NCI-H446 (cell line): ENCODE measurements at regions not wholly inside any gene's neighbourhood (a gene's known extent, or its start where the extent isn't known, plus 50 kb on each side); places are given as distances from the start of the nearest gene placed in this dataset.
"Not testable (repeated sequence)": the region's sequence is repeated elsewhere in the genome, so short reads cannot be mapped to it uniquely, and the experiment has no call there.

Experiments
- DNase-seq, 2 experiments: peaks; one replicate each; lab custom pipeline; 2025; lab: John Stamatoyannopoulos, UW

GRCh38 chr6:139756381-139756780 is 381.9 kb upstream of the CITED2 start:
- no peak for DNase-seq

DNA sequence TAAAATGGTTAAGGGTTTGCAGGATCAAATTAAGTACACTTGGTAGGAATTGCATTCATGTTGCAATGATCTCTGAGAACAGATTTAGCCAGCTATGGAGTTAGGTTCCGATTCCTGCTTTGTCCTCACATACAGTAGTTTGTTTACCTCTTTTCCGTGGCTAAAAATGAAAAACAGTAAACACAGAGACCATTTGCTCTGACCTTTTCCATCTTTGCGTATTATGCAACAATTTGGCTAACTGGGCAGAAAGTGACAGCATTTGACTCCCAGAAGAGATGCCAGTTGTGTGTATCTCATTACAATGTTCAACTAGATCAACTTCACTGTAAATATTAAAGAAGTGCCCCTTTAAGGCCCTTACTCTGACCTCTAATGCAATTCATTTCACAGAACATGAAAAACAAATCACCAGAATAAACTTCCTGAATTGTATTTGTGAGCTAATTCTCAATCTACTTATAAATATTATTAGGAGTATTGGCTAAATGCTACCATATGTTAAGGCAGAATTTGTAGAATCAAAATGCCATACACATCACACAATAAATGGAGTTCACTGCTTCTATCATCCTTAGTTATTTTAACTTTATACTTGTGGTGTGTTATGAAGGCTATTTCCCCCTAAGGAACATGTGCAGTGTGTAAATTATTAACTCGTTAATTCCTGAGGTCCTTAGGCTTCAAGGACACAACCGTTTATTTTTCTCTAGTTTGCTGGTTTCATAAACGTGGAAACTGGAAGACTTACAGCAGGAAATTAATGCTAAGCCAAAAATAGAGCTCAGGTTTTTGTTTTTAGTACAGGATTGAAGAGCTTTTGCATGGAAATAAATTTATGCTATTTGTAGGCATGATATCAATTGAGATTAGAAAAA is 380.7 kb upstream of the CITED2 start:
- no peak for DNase-seq

DNA sequence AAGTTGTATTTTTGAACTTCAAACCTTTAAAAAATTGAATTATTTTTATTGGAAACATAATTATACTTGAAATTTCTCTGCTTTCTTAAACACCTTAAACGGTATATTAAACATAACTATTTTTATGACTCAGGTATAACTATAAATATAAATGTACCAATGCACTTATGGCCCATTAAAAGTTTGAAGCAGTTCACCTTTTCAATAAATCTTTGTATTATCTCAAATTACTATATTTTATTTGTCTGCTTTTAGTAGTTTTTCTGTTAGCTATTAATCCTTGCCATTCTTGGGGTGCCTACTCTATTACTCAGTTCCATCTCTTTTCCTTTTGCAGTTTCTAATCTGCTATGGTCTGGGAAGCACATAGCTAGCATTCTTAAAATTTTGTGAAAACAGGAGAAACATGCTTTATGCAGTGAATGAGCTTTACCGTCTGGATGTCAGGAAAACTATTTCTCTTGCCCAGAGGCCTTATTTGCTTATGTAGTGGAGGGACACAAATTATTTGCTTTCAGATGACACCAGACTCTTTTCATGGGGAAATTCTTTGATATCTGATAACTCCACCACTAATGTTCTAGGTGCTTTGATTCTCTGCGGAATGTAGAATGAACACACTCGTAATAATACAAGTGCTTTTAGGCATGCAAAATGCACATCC is 378.9 kb upstream of the CITED2 start:
- no peak for DNase-seq

- no peak for DNase-seq
Measured at GRCh38 chr6:139752086-139752485, 377.6 kb upstream of the CITED2 start.

DNA sequence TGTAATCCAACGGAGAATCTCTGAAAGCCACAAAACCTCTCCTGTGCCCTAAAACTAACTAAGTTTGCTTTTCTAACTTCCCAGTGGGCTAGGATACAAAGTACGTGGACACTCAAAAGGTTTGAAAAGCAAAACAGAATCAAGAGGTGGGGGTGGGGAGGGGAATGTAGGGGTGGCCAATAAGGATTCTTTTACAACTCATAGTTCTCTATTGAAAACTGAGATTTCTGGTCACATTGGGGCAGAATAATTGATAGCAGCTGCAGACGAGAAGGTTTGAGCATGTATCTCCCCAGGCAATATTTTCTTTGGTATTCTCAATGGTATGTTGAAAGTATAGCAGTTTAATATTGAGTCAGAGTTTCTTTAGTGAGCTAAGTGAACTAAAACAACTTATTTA is 376.7 kb upstream of the CITED2 start:
- DNase-seq: no peak

- DNase-seq: no peak
Measured at GRCh38 chr6:139748353-139749146, 374.1 kb upstream of the CITED2 start.

DNA sequence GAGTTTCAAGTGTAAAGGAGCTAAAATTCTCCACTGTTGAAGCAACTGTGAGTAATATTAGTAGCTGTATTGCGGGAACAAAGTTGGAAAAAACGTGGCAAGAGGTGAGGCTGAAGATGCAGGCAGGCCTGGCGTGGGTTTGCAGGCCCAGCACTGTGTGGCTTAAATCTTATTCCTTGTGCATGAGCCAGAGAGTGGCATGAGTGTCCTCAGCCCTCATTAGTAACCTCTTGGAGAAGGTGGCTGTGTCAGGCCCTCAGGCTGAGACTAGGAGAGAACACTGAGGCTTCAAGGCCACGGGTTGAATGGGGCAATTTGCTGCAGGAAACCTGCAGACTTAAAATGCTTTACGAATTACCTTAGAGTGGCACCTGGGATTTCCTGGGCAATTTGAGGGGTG is 372.7 kb upstream of the CITED2 start:
- DNase-seq: no peak

DNA sequence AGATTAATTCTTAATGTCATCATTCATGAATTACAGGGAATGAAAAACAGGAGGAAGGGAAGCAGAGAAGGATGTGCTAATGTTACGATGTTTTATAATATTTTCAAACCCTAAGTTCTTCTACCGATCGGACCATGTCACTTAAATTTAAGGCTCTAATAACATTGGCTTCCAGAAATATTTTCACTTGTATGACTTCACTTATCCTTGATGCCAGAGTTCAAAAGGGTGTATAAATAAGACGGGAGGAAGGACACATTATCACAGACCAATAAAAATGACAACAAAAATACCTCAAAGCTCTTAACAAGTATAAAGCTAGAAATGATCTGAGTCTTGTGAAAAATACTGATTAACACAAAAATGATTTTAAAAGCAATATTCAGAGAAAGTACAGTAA is 370.4 kb upstream of the CITED2 start:
- DNase-seq: no peak

GRCh38 chr6:139743664-139744437 is 369.4 kb upstream of the CITED2 start:
- no peak for DNase-seq

DNA sequence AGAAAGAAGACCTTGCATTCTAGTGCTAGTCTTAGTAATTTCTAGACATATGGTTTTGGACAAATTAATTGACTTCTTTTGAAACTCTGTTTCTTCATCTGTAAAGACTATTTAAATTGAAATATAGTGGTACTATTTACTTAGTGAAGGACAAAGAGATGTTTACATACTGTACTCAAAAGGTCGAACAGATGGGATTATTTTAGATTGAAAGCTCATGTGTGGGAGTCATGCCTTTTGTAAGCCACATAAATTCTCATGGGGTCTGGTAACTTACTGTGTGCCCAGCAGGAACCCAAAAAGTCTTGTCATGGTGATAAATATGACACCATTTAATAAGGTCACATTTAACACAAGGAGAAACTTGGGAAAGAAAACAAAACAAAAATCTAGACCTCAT is 368.2 kb upstream of the CITED2 start:
- DNase-seq: no peak

DNA sequence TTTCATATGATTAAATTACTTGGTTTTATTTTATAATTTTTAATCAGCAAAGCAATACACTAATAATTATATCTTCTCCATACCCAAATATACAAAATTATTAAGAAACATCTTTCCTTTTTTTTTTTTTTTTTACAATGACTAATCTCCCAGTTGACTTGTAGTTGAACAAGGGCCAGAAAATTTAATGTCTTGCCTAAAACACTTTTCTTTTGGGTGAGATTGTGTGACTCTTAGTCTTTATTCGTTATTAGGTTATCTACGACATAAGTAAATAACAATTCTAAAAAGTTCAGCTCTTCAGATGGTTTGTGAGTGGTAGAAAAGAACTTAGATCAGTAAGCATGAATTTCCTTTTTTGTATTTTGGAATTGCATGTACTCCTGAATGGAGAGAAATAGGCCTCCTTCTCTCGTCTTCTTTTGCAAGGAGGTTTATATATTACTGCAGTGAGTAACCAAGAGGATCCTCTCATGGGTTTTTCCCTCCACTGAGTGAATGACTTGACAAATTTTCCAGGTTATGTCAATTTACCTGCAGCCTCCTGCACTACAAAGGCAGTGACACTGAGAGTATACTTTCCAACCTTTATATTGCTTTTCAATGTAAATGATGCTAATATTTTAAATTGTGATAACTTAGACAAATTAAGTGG is 364.5 kb upstream of the CITED2 start:
- DNase-seq: no peak

DNA sequence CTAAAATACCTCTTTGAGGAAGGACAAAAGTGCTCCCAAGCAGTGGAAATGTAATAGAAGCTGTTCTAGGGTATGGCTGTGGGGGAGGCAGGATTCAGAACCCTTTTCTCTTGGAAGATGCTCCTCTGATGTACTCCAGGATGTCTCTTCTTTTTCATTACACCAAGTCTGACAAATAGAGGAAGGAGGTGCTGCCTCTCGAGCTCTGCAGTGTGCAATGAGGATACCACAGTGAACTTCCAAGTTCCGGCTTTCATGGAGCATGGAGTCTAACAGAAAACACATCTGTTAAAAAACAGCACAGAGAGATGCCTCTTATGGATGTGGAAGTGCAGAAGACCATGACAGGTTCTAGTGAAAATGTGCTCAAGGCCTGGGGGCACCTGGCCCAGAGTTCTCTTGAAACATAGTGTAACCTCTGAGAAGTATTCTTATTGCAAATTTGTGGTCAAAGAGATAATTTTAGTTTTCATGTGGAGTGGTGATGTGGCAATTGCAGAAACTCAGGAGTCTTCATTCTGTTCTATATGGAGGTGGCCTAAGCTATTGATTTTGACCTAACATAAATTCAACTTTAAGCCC is 362.0 kb upstream of the CITED2 start:
- DNase-seq: no peak

GRCh38 chr6:139732451-139732850 is 358.0 kb upstream of the CITED2 start:
- no peak for DNase-seq

- DNase-seq: no peak
Measured at GRCh38 chr6:139730340-139730974, 356.0 kb upstream of the CITED2 start.

DNA sequence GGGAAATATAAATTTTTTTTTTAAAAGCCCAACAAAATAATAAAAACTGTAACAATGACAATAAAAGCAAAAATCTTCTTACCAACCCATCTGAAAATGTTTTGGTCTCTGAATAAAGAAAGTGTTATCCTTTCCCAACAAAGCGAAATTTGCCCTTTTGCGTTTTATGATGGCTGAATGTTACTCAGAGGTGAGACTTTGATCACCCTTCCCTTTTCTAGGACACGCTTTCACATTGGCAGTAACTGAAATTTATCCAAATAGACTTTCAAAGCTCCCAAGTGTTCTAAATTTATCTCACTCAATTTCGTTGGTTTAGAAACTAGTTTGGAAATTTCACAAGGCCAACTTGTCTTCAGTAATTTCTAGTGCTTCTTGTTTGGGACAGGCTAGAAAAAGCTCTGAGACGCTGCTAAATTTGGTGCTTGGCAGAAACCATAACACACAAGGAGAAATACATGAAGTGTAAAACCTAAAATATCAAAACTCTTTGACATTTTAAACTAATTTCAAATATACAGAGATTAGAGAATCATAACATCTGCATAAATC is 354.5 kb upstream of the CITED2 start:
- DNase-seq: no peak

GRCh38 chr6:139726272-139726671 is 351.8 kb upstream of the CITED2 start:
- not testable (repeated sequence) for DNase-seq

- no peak for DNase-seq
Measured at GRCh38 chr6:139722530-139722929, 348.1 kb upstream of the CITED2 start.

- DNase-seq: no peak
Measured at GRCh38 chr6:139721954-139722353, 347.5 kb upstream of the CITED2 start.

- DNase-seq: no peak
Measured at GRCh38 chr6:139713900-139714506, 339.6 kb upstream of the CITED2 start.

GRCh38 chr6:139713424-139713823 is 339.0 kb upstream of the CITED2 start:
- no peak for DNase-seq
